SK-N-SH (cell line): ENCODE measurements at regions not wholly inside any gene's neighbourhood (a gene's known extent, or its start where the extent isn't known, plus 50 kb on each side); places are given as distances from the start of the nearest gene placed in this dataset.
A peak's percentile ranks its signal among the peaks of the same experiment; 100 is the strongest.

Experiments used
- CTCF ChIA-PET: fragments of 300-600, 350-600 bp; formaldehyde crosslinking; extraction: SDS; loops from one replicate; lab custom pipeline; 2021; lab: Yijun Ruan, JAX
- POLR2A ChIA-PET: fragments of 350-600 bp; sonication (Branson Sonifier 250); formaldehyde crosslinking; extraction: SDS; loops from one replicate; lab custom pipeline; 2020; ENCODE audit warnings: antibody characterized with exemption, inconsistent platforms; lab: Yijun Ruan, JAX
- DNase-seq: peaks from one replicate; pipeline ENCODE4 v3.0.0; 2012
- H2AFZ ChIP-seq: fragments of 200-600 bp; sonication (generic); 2 replicates; pipeline ENCODE4 v1.8.1; 2016; ENCODE audit warnings: antibody characterized with exemption, mild to moderate bottlenecking, low read depth
- H3F3A ChIP-seq: fragments of 200-600 bp; sonication (generic); replicated peaks from 2 replicates; pipeline ENCODE3; 2016; ENCODE audit warnings: antibody characterized with exemption, mild to moderate bottlenecking; ENCODE audit not compliant: insufficient read depth
- H3K27ac ChIP-seq, 2 experiments: fragments of 200-500 bp in 1 of 2; fragments of 200-600 bp in 1 of 2; sonication (Bioruptor generic) in 1 of 2; sonication (generic), shearing (Covaris generic) in 1 of 2; 2 replicates each; pipeline versions ENCODE4 v1.5.1 to v1.6.1; 2014 to 2016; ENCODE audit warnings: low read depth in 2 of 2, inconsistent platforms in 1 of 2, low read length in 1 of 2, mild to moderate bottlenecking in 1 of 2, mixed read lengths in 1 of 2
- H3K27me3 ChIP-seq: fragments of 200-600 bp; sonication (generic), shearing (Covaris generic); 2 replicates; pipeline ENCODE4 v1.6.1; 2016; ENCODE audit warnings: mixed run types; ENCODE audit not compliant: insufficient read depth
- H3K36me3 ChIP-seq, 2 experiments: fragments of 200-500 bp in 1 of 2; fragments of 200-600 bp in 1 of 2; sonication (Bioruptor generic) in 1 of 2; sonication (generic) in 1 of 2; replicated peaks in 1 of 2; 2 replicates each; pipeline versions ENCODE3 to v1.5.1; 2014 to 2016; ENCODE audit warnings: low read length in 1 of 2, mild to moderate bottlenecking in 1 of 2; ENCODE audit not compliant: insufficient read depth in 2 of 2, control insufficient read depth in 1 of 2
- H3K4me1 ChIP-seq, 2 experiments: fragments of 200-500 bp in 1 of 2; fragments of 200-600 bp in 1 of 2; sonication (Bioruptor generic) in 1 of 2; sonication (generic), shearing (Covaris generic) in 1 of 2; 2 replicates each; pipeline versions ENCODE4 v1.5.1 to v1.6.1; 2014 to 2016; ENCODE audit warnings: low read depth in 1 of 2, low read length in 1 of 2, mixed run types in 1 of 2; ENCODE audit not compliant: insufficient read depth in 2 of 2, control insufficient read depth in 1 of 2
- H3K4me2 ChIP-seq: fragments of 200-600 bp; sonication (generic), shearing (Covaris generic); 2 replicates; pipeline ENCODE4 v1.6.1; 2017; ENCODE audit warnings: mixed run types
- H3K4me3 ChIP-seq, 2 experiments: fragments of 200-500 bp in 1 of 2; fragments of 200-600 bp in 1 of 2; sonication (Bioruptor generic) in 1 of 2; sonication (generic), shearing (Covaris generic) in 1 of 2; 2 replicates each; pipeline versions ENCODE4 v1.5.1 to v1.8.1; 2014 to 2016; ENCODE audit warnings: low read depth in 2 of 2, inconsistent platforms in 1 of 2, low read length in 1 of 2, mild to moderate bottlenecking in 1 of 2, mixed read lengths in 1 of 2, moderate library complexity in 1 of 2
- H3K79me2 ChIP-seq: fragments of 200-600 bp; sonication (generic); 2 replicates; pipeline ENCODE4 v1.8.1; 2017; ENCODE audit warnings: mild to moderate bottlenecking; ENCODE audit not compliant: insufficient read depth
- H3K9ac ChIP-seq: fragments of 200-600 bp; sonication (generic); 2 replicates; pipeline ENCODE4 v1.6.1; 2017; ENCODE audit warnings: mixed run types
- H3K9me2 ChIP-seq: fragments of 200-600 bp; sonication (generic); 2 replicates; pipeline ENCODE4 v1.6.1; 2017; ENCODE audit warnings: mixed run types
- H3K9me3 ChIP-seq: fragments of 200-600 bp; sonication (generic); 2 replicates; pipeline ENCODE4 v1.6.1; 2017; ENCODE audit warnings: mixed run types, mild to moderate bottlenecking, moderate library complexity
- H4K20me1 ChIP-seq: fragments of 200-600 bp; sonication (generic); 2 replicates; pipeline ENCODE4 v1.6.1; 2017; ENCODE audit warnings: mild to moderate bottlenecking, mixed run types; ENCODE audit not compliant: insufficient read depth
- CHD2 ChIP-seq: fragments of 150-350 bp; IDR thresholded peaks from 2 replicates; pipeline ENCODE4 v1.6.1; 2018; ENCODE audit warnings: low read length; ENCODE audit not compliant: partially characterized antibody
- FOSL2 ChIP-seq: IDR thresholded peaks from 2 replicates; pipeline ENCODE4 v1.4.0; 2012; ENCODE audit warnings: low read depth, mild to moderate bottlenecking, moderate library complexity, borderline replicate concordance
- FOXJ3 ChIP-seq: sonication (generic); formaldehyde crosslinking; IDR thresholded peaks from 2 replicates; pipeline ENCODE4 v1.5.1; 2020; ENCODE audit warnings: mild to moderate bottlenecking, missing genetic modification reagents
- GABPA ChIP-seq: IDR thresholded peaks from 2 replicates; pipeline ENCODE4 v1.4.0; 2012; ENCODE audit warnings: low read depth, mild to moderate bottlenecking
- GATA2 ChIP-seq: sonication (generic); formaldehyde crosslinking; IDR thresholded peaks from 2 replicates; pipeline ENCODE4 v1.5.0; 2020; ENCODE audit warnings: mild to moderate bottlenecking, missing genetic modification reagents
- MEF2A ChIP-seq: IDR thresholded peaks from 2 replicates; pipeline ENCODE4 v1.4.0; 2012; ENCODE audit warnings: low read depth, borderline replicate concordance
- MXI1 ChIP-seq: IDR thresholded peaks from 2 replicates; pipeline ENCODE4 v1.6.1; 2012; ENCODE audit warnings: mild to moderate bottlenecking, low read depth, low read length, improper control_type of control experiment
- NRF1 ChIP-seq: IDR thresholded peaks from 2 replicates; pipeline ENCODE4 v1.6.1; 2012; ENCODE audit warnings: low read depth, mild to moderate bottlenecking, low read length
- RAD21 ChIP-seq: IDR thresholded peaks from 2 replicates; pipeline ENCODE4 v1.6.1; 2012; ENCODE audit warnings: mild to moderate bottlenecking, low read length
- RCOR1 ChIP-seq: fragments of 150-350 bp; IDR thresholded peaks from 2 replicates; pipeline ENCODE4 v1.6.1; 2017; ENCODE audit warnings: antibody characterized with exemption, low read length
- SMC3 ChIP-seq: IDR thresholded peaks from 2 replicates; pipeline ENCODE4 v1.6.1; 2012; ENCODE audit warnings: low read depth, low read length, improper control_type of control experiment
- TCF12 ChIP-seq: IDR thresholded peaks from 2 replicates; pipeline ENCODE4 v1.4.0; 2012
- TEAD4 ChIP-seq: IDR thresholded peaks from 2 replicates; pipeline ENCODE4 v1.4.0; 2012; ENCODE audit warnings: mild to moderate bottlenecking, borderline replicate concordance; ENCODE audit not compliant: insufficient read depth
- YY1 ChIP-seq: IDR thresholded peaks from 2 replicates; pipeline ENCODE4 v1.4.0; 2012; ENCODE audit warnings: low read depth, mild to moderate bottlenecking
- WGBS: methylation state at CpG from one replicate; pipeline ENCODE4 v1.1.6; 2017; ENCODE audit warnings: low lambda C conversion rate; 5-methylcytosine and 5-hydroxymethylcytosine counted together
- TF ChIP-seq, protein P1 (sequence below): fragments of 200-600 bp; sonication (generic); IDR thresholded peaks from 2 replicates; pipeline ENCODE4 v1.6.1; 2017; ENCODE audit warnings: antibody characterized with exemption, mild to moderate bottlenecking, moderate library complexity
- TF ChIP-seq, protein P2 (sequence below): IDR thresholded peaks from 2 replicates; pipeline ENCODE4 v1.4.0; 2012; ENCODE audit warnings: low read depth, borderline replicate concordance
- TF ChIP-seq, protein P3 (sequence below): fragments of 150-350 bp; IDR thresholded peaks from 2 replicates; pipeline ENCODE4 v1.6.1; 2017; ENCODE audit warnings: antibody characterized with exemption, low read length, low read depth, borderline replicate concordance

DNA sequence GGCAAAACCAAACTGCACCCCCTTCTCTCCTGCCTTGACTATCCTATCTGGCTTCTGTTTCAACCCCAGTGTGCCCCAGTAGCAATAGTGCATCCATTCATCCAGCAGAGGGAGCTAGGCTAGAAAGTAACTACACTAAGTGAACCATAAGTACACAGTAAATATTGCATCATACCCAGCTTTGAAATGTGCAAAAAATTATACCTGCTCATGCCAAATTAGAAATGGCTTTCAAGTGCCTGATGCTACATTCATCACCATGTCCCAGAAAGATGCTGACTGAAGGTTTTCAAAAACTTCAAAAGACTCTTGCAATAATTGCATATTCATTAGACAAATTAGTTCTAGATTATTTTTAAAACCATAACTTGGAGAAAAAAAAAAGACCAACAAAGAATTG, 153.5 kb downstream of the PRELID2 start:
- H3K4me1 ChIP-seq: peaks cover 0 to 5% of the 10 kb centered on the region in 2 experiments; a peak in 2 of 4 replicates
- H3K27me3 ChIP-seq: no peaks in the 10 kb centered on the region
- no peak overlapping the region for H3K9ac ChIP-seq
- TF ChIP-seq YY1 (no peak), FOSL2 (no peak), GABPA (no peak), MXI1 (peak; percentile 37; the same call in 1 of the 2 replicates), TEAD4 (no peak), SMC3 (peak; percentile 81), MEF2A (no peak), FOXJ3 (CRISPR knock-in tag) (no peak), TCF12 (no peak), CHD2 (no peak), RAD21 (peak; percentile 68)
- TF ChIP-seq, protein P1, sequence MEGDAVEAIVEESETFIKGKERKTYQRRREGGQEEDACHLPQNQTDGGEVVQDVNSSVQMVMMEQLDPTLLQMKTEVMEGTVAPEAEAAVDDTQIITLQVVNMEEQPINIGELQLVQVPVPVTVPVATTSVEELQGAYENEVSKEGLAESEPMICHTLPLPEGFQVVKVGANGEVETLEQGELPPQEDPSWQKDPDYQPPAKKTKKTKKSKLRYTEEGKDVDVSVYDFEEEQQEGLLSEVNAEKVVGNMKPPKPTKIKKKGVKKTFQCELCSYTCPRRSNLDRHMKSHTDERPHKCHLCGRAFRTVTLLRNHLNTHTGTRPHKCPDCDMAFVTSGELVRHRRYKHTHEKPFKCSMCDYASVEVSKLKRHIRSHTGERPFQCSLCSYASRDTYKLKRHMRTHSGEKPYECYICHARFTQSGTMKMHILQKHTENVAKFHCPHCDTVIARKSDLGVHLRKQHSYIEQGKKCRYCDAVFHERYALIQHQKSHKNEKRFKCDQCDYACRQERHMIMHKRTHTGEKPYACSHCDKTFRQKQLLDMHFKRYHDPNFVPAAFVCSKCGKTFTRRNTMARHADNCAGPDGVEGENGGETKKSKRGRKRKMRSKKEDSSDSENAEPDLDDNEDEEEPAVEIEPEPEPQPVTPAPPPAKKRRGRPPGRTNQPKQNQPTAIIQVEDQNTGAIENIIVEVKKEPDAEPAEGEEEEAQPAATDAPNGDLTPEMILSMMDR: peak; percentile 79
- TF ChIP-seq, protein P2, sequence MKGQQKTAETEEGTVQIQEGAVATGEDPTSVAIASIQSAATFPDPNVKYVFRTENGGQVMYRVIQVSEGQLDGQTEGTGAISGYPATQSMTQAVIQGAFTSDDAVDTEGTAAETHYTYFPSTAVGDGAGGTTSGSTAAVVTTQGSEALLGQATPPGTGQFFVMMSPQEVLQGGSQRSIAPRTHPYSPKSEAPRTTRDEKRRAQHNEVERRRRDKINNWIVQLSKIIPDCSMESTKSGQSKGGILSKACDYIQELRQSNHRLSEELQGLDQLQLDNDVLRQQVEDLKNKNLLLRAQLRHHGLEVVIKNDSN: no peak
- TF ChIP-seq, protein P3, sequence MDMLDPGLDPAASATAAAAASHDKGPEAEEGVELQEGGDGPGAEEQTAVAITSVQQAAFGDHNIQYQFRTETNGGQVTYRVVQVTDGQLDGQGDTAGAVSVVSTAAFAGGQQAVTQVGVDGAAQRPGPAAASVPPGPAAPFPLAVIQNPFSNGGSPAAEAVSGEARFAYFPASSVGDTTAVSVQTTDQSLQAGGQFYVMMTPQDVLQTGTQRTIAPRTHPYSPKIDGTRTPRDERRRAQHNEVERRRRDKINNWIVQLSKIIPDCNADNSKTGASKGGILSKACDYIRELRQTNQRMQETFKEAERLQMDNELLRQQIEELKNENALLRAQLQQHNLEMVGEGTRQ: no peak
- TF ChIP-seq, all 33 proteins: peak for 4
- no peak overlapping the region for H3K27ac ChIP-seq
- H3K9me3 ChIP-seq: no peaks in the 10 kb centered on the region
- peak overlapping the region in 1 of 2 experiments; percentile 14; a peak in 1 of 4 replicates for H3K4me3 ChIP-seq
- H3K79me2 ChIP-seq: no peaks in the 10 kb centered on the region
- H4K20me1 ChIP-seq: no peaks in the 10 kb centered on the region
- POLR2A ChIA-PET: no interaction called here
- DNase-seq: peak; percentile 51
- no peak overlapping the region for H3K4me2 ChIP-seq
- no peaks in the 10 kb centered on the region for H3F3A ChIP-seq
- H3K36me3 ChIP-seq: no peaks in the 10 kb centered on the region
- H2AFZ ChIP-seq: no peak overlapping the region
- no peaks in the 10 kb centered on the region for H3K9me2 ChIP-seq
- CTCF ChIA-PET: interaction anchor here (0.6 to 2.8 kb wide), 21 partner anchors 9 to 1478 kb away, joined by 3 to 13 read pairs (median 4); no protein-coding TSS in a partner anchor

DNA sequence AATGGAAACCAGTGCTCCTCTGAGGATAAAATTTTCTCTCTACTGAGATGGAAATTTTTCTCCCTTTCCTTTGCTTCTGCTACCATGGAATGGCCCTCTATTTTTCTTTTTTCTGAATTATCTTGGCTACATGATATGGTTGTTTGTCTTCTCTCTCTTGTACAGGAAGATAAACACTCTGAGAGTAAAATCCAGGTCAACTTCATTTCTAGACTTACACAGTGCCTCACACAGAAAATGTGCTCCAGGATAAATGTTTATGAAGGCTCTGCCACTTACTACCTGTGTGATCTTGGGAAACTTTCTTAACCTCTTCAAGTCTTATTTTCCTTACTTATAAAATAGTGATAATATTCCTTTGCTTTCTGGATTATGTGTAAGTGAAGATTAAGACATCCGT, 153.9 kb downstream of the PRELID2 start:
- no peaks in the 10 kb centered on the region for H3K79me2 ChIP-seq

More for the DNA sequence above, 153.9 kb downstream of the PRELID2 start:
- H2AFZ ChIP-seq: no peak overlapping the region
- H3K4me2 ChIP-seq: no peak overlapping the region
- no peaks in the 10 kb centered on the region for H3K27me3 ChIP-seq
- CTCF ChIA-PET: interaction anchor here (0.9 to 2.8 kb wide), 18 partner anchors 9 to 1477 kb away, joined by 3 to 13 read pairs (median 5); no protein-coding TSS in a partner anchor
- H3K36me3 ChIP-seq: no peaks in the 10 kb centered on the region
- H3K4me3 ChIP-seq: no peak overlapping the region
- H3F3A ChIP-seq: no peaks in the 10 kb centered on the region
- POLR2A ChIA-PET: no interaction called here
- 94% methylated on average over 1 of the region's 1 CpG for WGBS
- H3K27ac ChIP-seq: no peak overlapping the region
- no peak for DNase-seq
- H3K9me3 ChIP-seq: no peaks in the 10 kb centered on the region
- TF ChIP-seq GATA2 (CRISPR knock-in tag) (no peak), NRF1 (no peak), RCOR1 (no peak)
- no peak overlapping the region for H3K9ac ChIP-seq
- H4K20me1 ChIP-seq: no peaks in the 10 kb centered on the region
- H3K9me2 ChIP-seq: no peaks in the 10 kb centered on the region
- peaks cover 0 to 5% of the 10 kb centered on the region in 2 experiments; a peak in 2 of 4 replicates for H3K4me1 ChIP-seq
